GM21737 (cell line): ENCODE measurements at regions not wholly inside any gene's neighbourhood (a gene's known extent, or its start where the extent isn't known, plus 50 kb on each side); places are given as distances from the start of the nearest gene placed in this dataset.
"Not testable (repeated sequence)": the region's sequence is repeated elsewhere in the genome, so short reads cannot be mapped to it uniquely, and the experiment has no call there.

Experiments
- ATAC-seq: cut with Tn5 transposase; IDR thresholded peaks from one replicate; pipeline ENCODE4 v1.9.1; 2021; ENCODE audit warnings: mild to moderate bottlenecking, moderate library complexity; ENCODE audit not compliant: unreplicated experiment

GRCh38 chr18:47354061-47354460, 102.6 kb upstream of the SKOR2 start:
- ATAC-seq: not testable (repeated sequence)

- ATAC-seq: no peak
Observed at GRCh38 chr18:47346016-47346415, 94.6 kb upstream of the SKOR2 start.

GRCh38 chr18:47345291-47345690, 93.8 kb upstream of the SKOR2 start:
- no peak for ATAC-seq

- no peak for ATAC-seq
Observed at GRCh38 chr18:47343291-47343690, 91.8 kb upstream of the SKOR2 start.

GRCh38 chr18:47342566-47342965, 91.1 kb upstream of the SKOR2 start:
- ATAC-seq: no peak

GRCh38 chr18:47341678-47342077, 90.2 kb upstream of the SKOR2 start:
- no peak for ATAC-seq

- ATAC-seq: no peak
Observed at GRCh38 chr18:47334966-47335365, 83.5 kb upstream of the SKOR2 start.

- ATAC-seq: no peak
Observed at GRCh38 chr18:47333926-47334635, 82.6 kb upstream of the SKOR2 start.

- no peak for ATAC-seq
Observed at GRCh38 chr18:47331641-47332040, 80.2 kb upstream of the SKOR2 start.

- no peak for ATAC-seq
Observed at GRCh38 chr18:47331026-47331425, 79.6 kb upstream of the SKOR2 start.

- no peak for ATAC-seq
Observed at GRCh38 chr18:47323158-47323557, 71.7 kb upstream of the SKOR2 start.

- no peak for ATAC-seq
Observed at GRCh38 chr18:47321815-47322214, 70.4 kb upstream of the SKOR2 start.

GRCh38 chr18:47317824-47318508, 66.5 kb upstream of the SKOR2 start:
- ATAC-seq: no peak

GRCh38 chr18:47316924-47317323, 65.5 kb upstream of the SKOR2 start:
- no peak for ATAC-seq

- ATAC-seq: no peak
Observed at GRCh38 chr18:47313901-47314300, 62.4 kb upstream of the SKOR2 start.

GRCh38 chr18:47311585-47311984, 60.1 kb upstream of the SKOR2 start:
- ATAC-seq: no peak
